GM21737 (cell line): ENCODE measurements at regions not wholly inside any gene's neighbourhood (a gene's known extent, or its start where the extent isn't known, plus 50 kb on each side); places are given as distances from the start of the nearest gene placed in this dataset.
"Not testable (repeated sequence)": the region's sequence is repeated elsewhere in the genome, so short reads cannot be mapped to it uniquely, and the experiment has no call there.

Experiments
- ATAC-seq: cut with Tn5 transposase; IDR thresholded peaks from one replicate; pipeline ENCODE4 v1.9.1; 2021; ENCODE audit warnings: mild to moderate bottlenecking, moderate library complexity; ENCODE audit not compliant: unreplicated experiment

DNA sequence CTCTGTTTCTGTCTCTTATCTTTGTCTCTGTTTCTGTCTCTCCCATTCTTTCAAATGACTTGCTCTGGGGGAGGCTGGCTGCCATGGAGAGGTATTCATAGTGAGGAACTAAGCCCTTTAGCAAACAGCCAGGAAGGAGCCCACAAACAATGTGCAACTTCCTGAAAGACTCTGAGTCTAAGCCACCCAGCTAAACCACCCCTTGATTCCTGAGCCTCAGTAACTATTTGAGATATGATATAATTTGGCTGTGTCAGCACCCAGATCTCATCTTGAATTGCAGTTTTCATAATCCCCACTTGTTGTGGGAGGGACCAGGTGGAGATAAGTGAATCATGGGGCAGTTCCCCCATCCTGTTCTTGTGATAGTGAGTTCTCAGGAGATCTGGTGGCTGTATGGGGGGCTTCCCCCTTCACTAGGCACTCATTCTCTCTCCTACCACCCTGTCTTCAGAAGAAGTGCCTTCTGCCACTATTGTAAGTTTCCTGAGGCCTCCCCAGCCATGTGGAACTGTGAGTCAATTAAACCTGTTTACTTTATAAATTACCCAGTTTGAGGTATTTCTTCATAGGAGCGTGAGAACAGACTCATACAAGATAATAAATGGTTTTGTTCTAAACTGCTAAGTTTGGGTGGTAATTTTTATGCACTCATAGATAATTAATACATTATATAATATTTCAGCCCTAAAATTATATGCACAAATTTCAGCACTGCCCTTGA is 121.2 kb upstream of the FOXP2 start:
- no peak for ATAC-seq

GRCh38 chr7:114279901-114280300 is 134.7 kb upstream of the FOXP2 start:
- no peak for ATAC-seq

DNA sequence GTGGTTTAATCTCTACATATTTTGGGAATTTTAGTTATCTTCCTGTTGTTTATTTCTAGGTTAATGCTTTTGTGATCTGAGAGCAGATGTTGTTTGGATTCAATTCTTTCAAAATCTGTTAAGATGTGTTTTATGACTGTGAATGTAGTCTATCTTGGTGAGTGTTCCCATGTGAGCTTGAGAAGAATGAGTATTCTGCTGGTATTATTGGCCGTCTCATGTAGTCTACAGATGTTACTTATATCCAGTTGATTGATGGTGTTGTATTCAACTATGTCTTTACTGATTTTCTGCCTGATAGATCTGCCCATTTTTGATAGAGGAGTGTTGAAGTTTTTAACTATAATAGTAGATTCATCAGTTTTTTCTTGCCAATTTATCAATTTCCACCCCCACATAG is 141.4 kb upstream of the FOXP2 start:
- ATAC-seq = no peak

DNA sequence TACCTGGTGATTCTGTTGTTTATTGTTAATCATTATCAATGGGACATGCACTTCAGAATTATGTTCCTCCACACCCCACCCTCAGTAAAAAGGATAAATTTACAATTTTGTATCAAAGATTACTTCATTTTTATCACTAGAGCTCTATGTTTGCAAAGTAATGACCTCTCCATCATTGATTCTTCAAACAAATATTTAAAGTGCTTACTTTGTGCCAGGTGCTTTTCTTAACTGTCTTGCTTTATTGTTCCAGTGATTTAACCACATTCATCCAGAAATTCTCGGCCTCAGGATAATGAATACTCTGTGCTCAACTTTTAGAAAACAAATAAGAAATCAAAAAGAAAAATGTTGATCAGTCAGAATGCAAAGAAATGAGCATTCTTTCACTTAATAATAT is 144.9 kb upstream of the FOXP2 start:
- ATAC-seq = no peak

GRCh38 chr7:114267550-114267949 is 147.1 kb upstream of the FOXP2 start:
- ATAC-seq = not testable (repeated sequence)

DNA sequence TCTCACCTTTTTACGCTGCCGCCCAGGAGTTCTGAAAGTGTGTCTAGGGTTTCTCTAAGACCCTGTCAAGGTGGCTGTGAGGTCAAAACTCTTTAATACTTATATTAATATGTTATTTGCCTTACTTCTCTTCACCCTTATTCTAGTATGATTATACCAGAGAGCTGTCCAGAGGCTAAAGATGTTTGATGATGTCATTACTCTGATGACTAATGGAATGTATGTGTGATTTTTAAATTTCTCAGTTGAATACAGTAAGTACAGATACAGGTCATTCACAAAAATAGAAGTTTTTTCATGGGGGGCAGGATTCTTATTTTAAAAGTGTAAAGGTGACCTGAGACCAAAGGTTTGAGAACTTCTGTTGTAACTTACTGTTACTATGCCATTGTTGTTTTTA is 150.6 kb upstream of the FOXP2 start:
- no peak for ATAC-seq

- no peak for ATAC-seq
Observed at GRCh38 chr7:114263219-114263618, 151.4 kb upstream of the FOXP2 start.

DNA sequence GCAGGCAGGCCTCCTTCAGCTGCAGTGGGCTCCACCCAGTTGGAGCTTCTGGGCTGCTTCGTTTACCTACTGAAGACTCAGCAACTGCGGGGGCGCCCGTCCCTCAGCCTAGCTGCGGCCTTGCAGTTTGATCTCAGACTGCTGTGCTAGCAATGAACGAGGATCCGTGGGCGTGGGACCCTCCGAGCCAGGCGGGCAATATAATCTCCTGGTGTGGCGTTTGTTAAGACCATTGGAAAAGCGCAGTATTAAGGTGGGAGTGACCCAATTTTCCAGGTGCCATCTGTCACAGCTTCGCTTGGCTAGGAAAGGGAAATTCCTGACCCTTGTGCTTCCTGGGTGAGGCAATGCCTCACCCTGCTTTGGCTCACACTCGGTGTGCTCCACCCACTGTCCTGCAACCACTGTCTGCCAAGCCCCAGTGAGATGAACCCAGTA is 159.2 kb upstream of the FOXP2 start:
- no peak for ATAC-seq

GRCh38 chr7:114243646-114244045 is 171.0 kb upstream of the FOXP2 start:
- ATAC-seq = no peak

GRCh38 chr7:114242992-114243507 is 171.6 kb upstream of the FOXP2 start:
- ATAC-seq = no peak

GRCh38 chr7:114229246-114229645 is 185.4 kb upstream of the FOXP2 start:
- no peak for ATAC-seq

- no peak for ATAC-seq
Observed at GRCh38 chr7:114225784-114226183, 188.8 kb upstream of the FOXP2 start.

DNA sequence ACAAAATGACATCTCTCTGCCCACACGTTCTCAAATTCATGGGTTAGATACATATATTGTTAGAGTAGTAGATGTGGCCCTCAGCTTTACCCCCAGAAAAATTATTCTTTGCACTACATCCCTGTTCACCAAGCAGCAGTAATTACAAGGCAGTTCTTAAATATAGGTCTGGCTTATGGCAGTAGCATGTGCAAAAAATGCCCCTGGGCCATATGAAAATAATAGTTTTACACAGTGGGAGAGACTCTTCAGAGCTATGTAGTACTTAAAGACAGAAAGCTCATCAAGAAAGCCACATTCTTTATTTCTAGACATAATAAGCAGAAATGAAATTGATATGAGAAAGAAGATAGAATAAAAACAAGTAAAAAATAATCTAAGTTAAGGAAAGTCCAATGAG is 196.3 kb upstream of the FOXP2 start:
- no peak for ATAC-seq

- no peak for ATAC-seq
Observed at GRCh38 chr7:114217026-114217806, 197.4 kb upstream of the FOXP2 start.

- no peak for ATAC-seq
Observed at GRCh38 chr7:114214466-114214865, 200.1 kb upstream of the FOXP2 start.

DNA sequence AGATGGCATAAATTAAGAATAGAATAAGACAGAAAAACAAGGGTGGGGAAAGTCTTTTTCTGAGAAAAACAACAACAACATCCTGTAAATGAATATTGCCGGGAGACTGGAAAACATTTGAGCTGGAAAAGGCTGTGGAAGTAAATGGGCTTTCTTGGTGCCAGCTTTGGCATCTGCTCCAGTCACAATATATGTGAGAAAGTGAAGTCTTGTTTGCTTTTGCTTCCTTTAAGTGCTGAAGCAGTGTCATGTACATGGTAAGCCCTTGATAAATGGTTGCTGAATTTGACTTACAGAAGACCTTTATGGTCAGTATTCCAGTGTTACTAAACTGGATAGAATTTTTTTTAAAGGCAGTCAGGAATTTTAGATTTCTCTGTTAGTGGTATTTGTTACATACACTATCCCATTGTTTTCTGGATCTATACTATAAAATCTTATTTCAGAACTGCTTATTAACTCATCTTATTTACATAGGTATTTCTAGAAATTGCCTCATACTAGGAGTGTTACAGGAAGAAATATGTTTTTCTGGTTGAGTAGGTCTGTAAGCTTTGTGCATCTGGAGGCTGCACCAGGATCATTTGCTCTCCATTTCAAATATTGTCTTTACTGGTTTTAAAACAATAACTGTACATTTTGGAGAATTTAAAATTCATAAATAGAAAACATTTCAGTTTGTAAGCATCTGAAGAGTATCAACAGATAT is 201.7 kb upstream of the FOXP2 start:
- no peak for ATAC-seq

GRCh38 chr7:114209968-114210367 is 204.6 kb upstream of the FOXP2 start:
- no peak for ATAC-seq

GRCh38 chr7:114206688-114207087 is 207.9 kb upstream of the FOXP2 start:
- ATAC-seq = no peak

DNA sequence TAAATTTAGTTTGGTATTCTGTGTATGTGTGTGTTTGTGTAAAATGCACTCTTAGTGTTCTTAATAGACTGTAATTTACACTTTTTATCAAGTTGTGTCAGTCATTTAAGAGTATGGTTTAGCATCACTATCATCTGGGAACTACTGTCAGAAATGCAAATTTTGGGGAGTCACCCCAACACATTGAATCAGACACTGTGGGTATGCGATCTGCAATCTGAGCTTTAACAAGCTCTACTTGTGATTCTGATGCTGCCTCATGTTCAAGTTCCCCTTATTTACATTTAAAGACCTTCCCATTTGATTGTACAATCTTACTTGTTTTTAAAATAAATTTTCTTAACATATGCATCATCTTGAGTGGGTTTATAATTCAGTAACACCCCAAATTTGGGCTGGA is 218.1 kb upstream of the FOXP2 start:
- no peak for ATAC-seq

DNA sequence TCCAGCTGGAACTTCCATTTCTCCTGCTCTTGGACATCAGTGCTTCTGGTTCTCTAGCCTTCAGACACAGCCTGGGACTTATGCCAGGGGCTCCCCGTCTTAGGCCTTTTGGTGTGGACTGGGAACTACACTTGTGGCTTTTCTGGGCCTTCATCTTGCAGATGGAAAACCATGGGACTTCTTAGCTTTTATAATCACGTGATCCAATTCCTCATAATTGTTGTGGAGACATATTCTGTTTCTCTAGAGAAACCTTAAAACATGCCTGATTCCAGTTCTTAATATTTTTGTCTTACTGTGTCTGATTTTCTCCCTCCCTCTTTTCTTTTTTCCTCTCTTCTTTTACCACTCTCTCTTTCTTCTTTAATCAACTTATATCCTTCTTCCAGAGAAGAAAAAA is 224.2 kb upstream of the FOXP2 start:
- ATAC-seq = no peak

DNA sequence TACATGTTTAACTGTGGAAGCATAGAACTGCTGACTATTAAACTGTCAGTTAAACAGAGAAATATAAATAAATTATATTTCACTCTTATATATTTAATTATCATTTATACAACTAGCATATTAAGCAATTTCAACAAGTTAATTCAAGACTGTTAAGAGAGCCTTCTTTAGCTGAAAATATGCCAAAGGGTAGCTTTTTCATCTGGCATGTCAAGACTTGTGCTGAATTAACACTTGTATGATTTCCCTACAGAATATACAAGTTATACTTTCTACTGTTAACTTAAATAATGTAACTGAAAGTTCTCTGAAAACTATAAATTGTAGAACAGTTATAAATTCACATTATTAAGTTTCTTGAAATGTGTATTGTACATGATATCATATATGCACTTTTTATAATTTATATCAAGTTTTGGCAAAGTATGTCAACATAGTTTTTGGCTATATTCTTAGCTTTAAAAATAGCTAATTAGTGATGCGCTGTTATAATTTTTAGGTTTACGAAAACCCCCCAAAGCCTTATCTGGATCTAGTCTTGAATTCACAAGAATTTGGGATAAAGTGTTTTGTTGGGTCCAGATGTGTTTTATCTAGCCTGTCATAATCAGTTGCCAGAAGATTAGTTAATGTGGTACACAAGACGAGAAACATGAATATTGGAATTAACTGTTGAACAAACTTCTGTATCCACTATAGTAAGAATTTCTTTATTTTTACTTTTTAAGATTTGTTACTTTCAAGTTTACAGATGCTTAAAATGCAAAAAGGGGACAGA is 231.1 kb upstream of the FOXP2 start:
- ATAC-seq = no peak
